CD4-positive, alpha-beta T cell (primary cell): ENCODE measurements at regions not wholly inside any gene's neighbourhood (a gene's known extent, or its start where the extent isn't known, plus 50 kb on each side); places are given as distances from the start of the nearest gene placed in this dataset.

Experiments used
- ATAC-seq: fragments of 200-7000 bp; cut with Tn5 transposase; one replicate; pipeline ENCODE4 v1.10.0; 2022; ENCODE audit warnings: mild to moderate bottlenecking; ENCODE audit not compliant: poor library complexity
- CTCF ChIA-PET: fragments of 350-600 bp; sonication (Branson Sonifier 250); formaldehyde crosslinking; loops from one replicate; lab custom pipeline; 2021; ENCODE audit warnings: antibody characterized with exemption, inconsistent platforms; lab: Charles Lee
- POLR2A ChIA-PET: fragments of 350-600 bp; sonication (Branson Sonifier 250); formaldehyde crosslinking; loops from one replicate; lab custom pipeline; 2021; ENCODE audit warnings: antibody characterized with exemption, inconsistent platforms; lab: Charles Lee
- DNase-seq, 14 experiments: peaks; one replicate each; pipeline ENCODE4 v3.0.0-alpha.2; 2013 to 2020; ENCODE audit warnings: mixed read lengths in 2 of 14
- H3K27ac ChIP-seq, 2 donors: one replicate each; pipeline versions ENCODE4 v1.5.1 to v1.7.0; 2013; ENCODE audit warnings: low read length in 2 of 2, low read depth in 1 of 2, mild to moderate bottlenecking in 1 of 2
- H3K27me3 ChIP-seq, 2 experiments: 1 replicate in 1 of 2; 2 replicates in 1 of 2; pipeline versions ENCODE4 v1.6.1 to v1.7.0; 2013; ENCODE audit warnings: low read length in 2 of 2, control low read depth in 1 of 2, mild to moderate bottlenecking in 1 of 2, moderate library complexity in 1 of 2; ENCODE audit not compliant: insufficient read depth in 2 of 2, control insufficient read depth in 1 of 2
- H3K36me3 ChIP-seq: one replicate; pipeline ENCODE4 v1.6.1; 2013; ENCODE audit warnings: low read length, control low read depth; ENCODE audit not compliant: insufficient read depth
- H3K4me1 ChIP-seq: one replicate; pipeline ENCODE4 v1.6.1; 2013; ENCODE audit warnings: low read length, control low read depth; ENCODE audit not compliant: insufficient read depth
- H3K4me3 ChIP-seq: one replicate; pipeline ENCODE4 v1.5.1; 2013; ENCODE audit warnings: mild to moderate bottlenecking, low read length, moderate library complexity
- H3K9me3 ChIP-seq, 2 experiments: 1 replicate in 1 of 2; 2 replicates in 1 of 2; pipeline versions ENCODE4 v1.6.1 to v1.7.0; 2013; ENCODE audit warnings: low read length in 2 of 2, mild to moderate bottlenecking in 2 of 2, control low read depth in 1 of 2, moderate library complexity in 1 of 2; ENCODE audit not compliant: control insufficient read depth in 1 of 2, insufficient read depth in 1 of 2
- H3K27ac Mint-ChIP-seq: one replicate; pipeline ENCODE4 v1.8.0; 2020; ENCODE audit warnings: mixed read lengths
- H3K27me3 Mint-ChIP-seq: one replicate; pipeline ENCODE4 v1.8.0; 2021; ENCODE audit warnings: mixed read lengths
- H3K36me3 Mint-ChIP-seq: one replicate; pipeline ENCODE4 v1.8.0; 2021; ENCODE audit warnings: low read depth, mixed read lengths
- H3K4me1 Mint-ChIP-seq: one replicate; pipeline ENCODE4 v1.8.0; 2021; ENCODE audit warnings: low read depth, mixed read lengths
- H3K4me3 Mint-ChIP-seq: one replicate; pipeline ENCODE4 v1.8.0; 2020; ENCODE audit warnings: mild to moderate bottlenecking, mixed read lengths
- H3K9me3 Mint-ChIP-seq: one replicate; pipeline ENCODE4 v1.8.0; 2020; ENCODE audit warnings: mixed read lengths
- CTCF ChIP-seq: fragments of 200-600 bp; IDR thresholded peaks from one replicate; pipeline ENCODE4 v1.8.0; 2022; ENCODE audit warnings: antibody characterized with exemption, mild to moderate bottlenecking
- intact Hi-C, 2 experiments: fragments of 100-400 bp; cut with DNase I in 1 of 2; cut with micrococcal nuclease in 1 of 2; formaldehyde crosslinking; loops; one replicate each; pipeline versions ENCODE4 v1.15.1 to v1.9.0; 2023 to 2025; cut with DNase I, micrococcal nuclease

GRCh38 chr20:12223057-12223456, 305.4 kb downstream of the BTBD3 start:
- no peaks in the 10 kb centered on the region for H3K9me3 ChIP-seq
- Mint-ChIP-seq H3K27me3 (no peaks in the 10 kb centered on the region), H3K4me1 (no peaks in the 10 kb centered on the region), H3K27ac (no peak overlapping the region), H3K36me3 (no peaks in the 10 kb centered on the region), H3K9me3 (peaks cover 12% of the 10 kb centered on the region), H3K4me3 (no peak overlapping the region)
- DNase-seq (no peak), ATAC-seq (no peak)
- no peaks in the 10 kb centered on the region for H3K36me3 ChIP-seq
- POLR2A ChIA-PET = no interaction called here
- no peaks in the 10 kb centered on the region for H3K27me3 ChIP-seq
- CTCF ChIA-PET = no interaction called here
- no peaks in the 10 kb centered on the region for H3K4me1 ChIP-seq
- intact Hi-C loops = no loop called here
- no peak overlapping the region for H3K27ac ChIP-seq
- no peak for TF ChIP-seq CTCF
- no peak overlapping the region for H3K4me3 ChIP-seq

- Mint-ChIP-seq H3K36me3 (no peaks in the 10 kb centered on the region), H3K9me3 (peaks cover 12% of the 10 kb centered on the region), H3K4me1 (no peaks in the 10 kb centered on the region), H3K4me3 (no peak overlapping the region), H3K27me3 (no peaks in the 10 kb centered on the region), H3K27ac (no peak overlapping the region)
- no peak for TF ChIP-seq CTCF
- Histone ChIP-seq H3K9me3 (no peaks in the 10 kb centered on the region), H3K27ac (no peak overlapping the region), H3K36me3 (no peaks in the 10 kb centered on the region), H3K27me3 (no peaks in the 10 kb centered on the region), H3K4me1 (no peaks in the 10 kb centered on the region), H3K4me3 (no peak overlapping the region)
- intact Hi-C loops = no loop called here
- POLR2A ChIA-PET = interaction anchor here (0.6 kb wide), 1 partner anchor 63 kb away, joined by 3 read pairs; no protein-coding TSS in a partner anchor
- CTCF ChIA-PET = no interaction called here
- DNase-seq (no peak), ATAC-seq (no peak)
These were observed 308.2 kb downstream of the BTBD3 start for GRCh38 chr20:12225898-12226297.

GRCh38 chr20:12229891-12230290, 312.2 kb downstream of the BTBD3 start:
- DNase-seq (no peak), ATAC-seq (no peak)
- H3K27ac Mint-ChIP-seq = no peak overlapping the region
- no peaks in the 10 kb centered on the region for H3K36me3 ChIP-seq
- no peaks in the 10 kb centered on the region for H3K36me3 Mint-ChIP-seq
- intact Hi-C loops = no loop called here
- no peak for TF ChIP-seq CTCF
- H3K27me3 Mint-ChIP-seq = no peaks in the 10 kb centered on the region
- H3K27ac ChIP-seq = no peak overlapping the region
- no peaks in the 10 kb centered on the region for H3K4me1 ChIP-seq
- H3K4me1 Mint-ChIP-seq = no peaks in the 10 kb centered on the region
- CTCF ChIA-PET = no interaction called here
- no peaks in the 10 kb centered on the region for H3K27me3 ChIP-seq
- H3K9me3 Mint-ChIP-seq = peaks cover 8% of the 10 kb centered on the region
- no peaks in the 10 kb centered on the region for H3K9me3 ChIP-seq
- POLR2A ChIA-PET = no interaction called here
- H3K4me3 Mint-ChIP-seq = no peak overlapping the region
- no peak overlapping the region for H3K4me3 ChIP-seq
